H9 (cell line): ENCODE measurements at regions not wholly inside any gene's neighbourhood (a gene's known extent, or its start where the extent isn't known, plus 50 kb on each side); places are given as distances from the start of the nearest gene placed in this dataset.

ENCODE experiments used
- DNase-seq: peaks from one replicate; pipeline ENCODE4 v3.0.0-alpha.2; 2017
- H2AFZ ChIP-seq: one replicate; pipeline ENCODE4 v1.6.1; 2013; ENCODE audit warnings: mild to moderate bottlenecking, low read length, control low read depth, moderate library complexity
- H2AK5ac ChIP-seq: 2 replicates; pipeline ENCODE4 v1.6.1; 2013; ENCODE audit warnings: low read length, control low read depth, mixed read lengths; ENCODE audit not compliant: insufficient read length
- H2BK120ac ChIP-seq: one replicate; pipeline ENCODE4 v1.6.1; 2013; ENCODE audit warnings: low read depth, mild to moderate bottlenecking, low read length, control low read depth, inconsistent platforms; ENCODE audit not compliant: poor library complexity, severe bottlenecking
- H2BK12ac ChIP-seq: 2 replicates; pipeline ENCODE4 v1.6.1; 2013; ENCODE audit warnings: low read length, control low read depth, mixed read lengths, low read depth; ENCODE audit not compliant: insufficient read length
- H2BK15ac ChIP-seq: 2 replicates; pipeline ENCODE4 v1.6.1; 2013; ENCODE audit warnings: low read depth, low read length, control low read depth
- H2BK20ac ChIP-seq: one replicate; pipeline ENCODE4 v1.6.1; 2013; ENCODE audit warnings: low read depth, mild to moderate bottlenecking, low read length, control low read depth, inconsistent platforms; ENCODE audit not compliant: poor library complexity, severe bottlenecking
- H2BK5ac ChIP-seq: 2 replicates; pipeline ENCODE4 v1.6.1; 2013; ENCODE audit warnings: low read length, control low read depth, mixed read lengths; ENCODE audit not compliant: insufficient read length
- H3K14ac ChIP-seq: 2 replicates; pipeline ENCODE4 v1.6.1; 2013; ENCODE audit warnings: low read length, control low read depth; ENCODE audit not compliant: insufficient read depth
- H3K18ac ChIP-seq: 2 replicates; pipeline ENCODE4 v1.6.1; 2013; ENCODE audit warnings: low read depth, mild to moderate bottlenecking, mixed read lengths, low read length, control low read depth; ENCODE audit not compliant: insufficient read length
- H3K23ac ChIP-seq: 2 replicates; pipeline ENCODE4 v1.6.1; 2013; ENCODE audit warnings: low read length, control low read depth, mixed read lengths, low read depth; ENCODE audit not compliant: insufficient read length
- H3K23me2 ChIP-seq: 2 replicates; pipeline ENCODE4 v1.6.1; 2013; ENCODE audit warnings: low read depth, mild to moderate bottlenecking, mixed read lengths, low read length, control low read depth; ENCODE audit not compliant: insufficient read length, poor library complexity, severe bottlenecking
- H3K27ac ChIP-seq: 2 replicates; pipeline ENCODE4 v1.5.1; 2013; ENCODE audit warnings: low read length, control low read depth, mixed read lengths, low read depth; ENCODE audit not compliant: insufficient read length
- H3K27me3 ChIP-seq: 2 replicates; pipeline ENCODE4 v1.6.1; 2013; ENCODE audit warnings: low read length, control low read depth, inconsistent platforms; ENCODE audit not compliant: insufficient read depth
- H3K4ac ChIP-seq: 2 replicates; pipeline ENCODE4 v1.6.1; 2013; ENCODE audit warnings: low read depth, mild to moderate bottlenecking, control low read depth, inconsistent platforms, low read length, moderate library complexity
- H3K4me1 ChIP-seq: 2 replicates; pipeline ENCODE4 v1.6.1; 2013; ENCODE audit warnings: low read length, control low read depth, inconsistent platforms; ENCODE audit not compliant: insufficient read depth
- H3K4me2 ChIP-seq: 2 replicates; pipeline ENCODE4 v1.6.1; 2013; ENCODE audit warnings: low read length, control low read depth, mixed read lengths; ENCODE audit not compliant: insufficient read length, insufficient read depth
- H3K56ac ChIP-seq: 2 replicates; pipeline ENCODE4 v1.6.1; 2013; ENCODE audit warnings: low read depth, mild to moderate bottlenecking, mixed read lengths, low read length, control low read depth; ENCODE audit not compliant: insufficient read length
- H3K79me1 ChIP-seq: 2 replicates; pipeline ENCODE4 v1.6.1; 2013; ENCODE audit warnings: low read depth, mild to moderate bottlenecking, moderate library complexity, low read length, control low read depth, inconsistent platforms; ENCODE audit not compliant: insufficient read depth, poor library complexity, severe bottlenecking
- H3K79me2 ChIP-seq: 2 replicates; pipeline ENCODE4 v1.6.1; 2013; ENCODE audit warnings: low read length, control low read depth, inconsistent platforms; ENCODE audit not compliant: insufficient read depth
- H3K9ac ChIP-seq: 2 replicates; pipeline ENCODE4 v1.6.1; 2013; ENCODE audit warnings: low read length, control low read depth, mixed read lengths; ENCODE audit not compliant: insufficient read length; ENCODE audit errors: extremely low read depth
- H3K9me3 ChIP-seq: one replicate; pipeline ENCODE4 v1.6.1; 2013; ENCODE audit warnings: low read depth, low read length, inconsistent platforms; ENCODE audit not compliant: control insufficient read depth
- H3T11ph ChIP-seq: one replicate; pipeline ENCODE4 v1.6.1; 2013; ENCODE audit warnings: mild to moderate bottlenecking, low read length, control low read depth, inconsistent platforms
- H4K20me1 ChIP-seq: one replicate; pipeline ENCODE4 v1.6.1; 2013; ENCODE audit not compliant: control insufficient read depth, insufficient read length, insufficient read depth
- H4K5ac ChIP-seq: 2 replicates; pipeline ENCODE4 v1.6.1; 2013; ENCODE audit warnings: low read depth, mild to moderate bottlenecking, mixed read lengths, low read length, control low read depth; ENCODE audit not compliant: insufficient read length
- H4K8ac ChIP-seq: replicated peaks from 2 replicates; pipeline ENCODE4 v1.6.1; 2013; ENCODE audit warnings: low read length, control low read depth, mixed read lengths, low read depth; ENCODE audit not compliant: insufficient read length
- H4K91ac ChIP-seq: 2 replicates; pipeline ENCODE4 v1.6.1; 2013; ENCODE audit warnings: low read depth, mild to moderate bottlenecking, moderate library complexity, mixed read lengths, low read length, control low read depth; ENCODE audit not compliant: insufficient read length
- H3K27ac Mint-ChIP-seq, 3 experiments: 2 replicates in 2 of 3; 3 replicates in 1 of 3; pipeline ENCODE4 v1.8.0; 2020 to 2021; ENCODE audit warnings: mixed read lengths in 3 of 3, mild to moderate bottlenecking in 1 of 3, moderate library complexity in 1 of 3
- H3K27me3 Mint-ChIP-seq: 2 replicates; pipeline ENCODE4 v1.8.0; 2021; ENCODE audit warnings: low read depth, mild to moderate bottlenecking, moderate library complexity, mixed read lengths
- H3K36me3 Mint-ChIP-seq, 3 experiments: 2 replicates in 2 of 3; 3 replicates in 1 of 3; pipeline ENCODE4 v1.8.0; 2020 to 2021; ENCODE audit warnings: low read depth in 3 of 3, mixed read lengths in 3 of 3; ENCODE audit not compliant: insufficient read depth in 1 of 3
- H3K4me1 Mint-ChIP-seq, 2 experiments: 2 replicates each; pipeline ENCODE4 v1.8.0; 2020; ENCODE audit warnings: mixed read lengths in 2 of 2
- H3K4me3 Mint-ChIP-seq, 2 experiments: 2 replicates in 1 of 2; 3 replicates in 1 of 2; pipeline ENCODE4 v1.8.0; 2020 to 2021; ENCODE audit warnings: mild to moderate bottlenecking in 2 of 2, mixed read lengths in 2 of 2, moderate library complexity in 1 of 2
- H3K9me3 Mint-ChIP-seq, 2 experiments: 2 replicates in 1 of 2; 3 replicates in 1 of 2; pipeline ENCODE4 v1.8.0; 2020; ENCODE audit warnings: mild to moderate bottlenecking in 2 of 2, mixed read lengths in 2 of 2, moderate library complexity in 1 of 2
- WGBS: extraction: QIAGEN DNeasy Blood & Tissue Kit; methylation state at CpG from one replicate; pipeline ENCODE4 v1.1.7; 2013; ENCODE audit warnings: missing lambda C conversion rate, low lambda C conversion rate, mixed read lengths; ENCODE audit not compliant: insufficient read length; ENCODE audit errors: extremely low coverage; 5-methylcytosine and 5-hydroxymethylcytosine counted together
- TF ChIP-seq, protein P1 (sequence below): fragments of 200-600 bp; sonication (generic); conservative IDR thresholded peaks from 3 replicates; pipeline ENCODE4 v1.8.0; 2021; ENCODE audit warnings: antibody characterized with exemption, mild to moderate bottlenecking

DNA sequence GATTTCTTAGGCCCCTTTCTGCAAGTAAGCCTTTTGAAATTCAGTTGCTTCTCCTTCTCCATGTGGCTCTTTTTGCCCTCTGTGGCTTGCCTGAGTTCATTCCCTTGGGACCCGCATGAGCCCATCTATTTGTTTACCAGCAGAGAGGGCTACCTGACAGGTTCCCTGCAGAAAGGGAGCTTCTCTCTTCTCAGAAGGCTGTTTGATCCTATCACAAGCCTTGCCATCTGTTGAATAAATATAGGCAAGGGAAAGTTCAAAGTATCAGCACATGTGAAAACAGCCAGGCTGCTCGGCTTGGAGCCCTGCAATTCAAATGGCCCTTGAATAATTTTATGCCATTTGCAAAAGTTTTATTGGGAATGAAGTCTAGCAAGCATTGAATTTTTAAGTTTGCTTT is 720.2 kb upstream of the FZD8 start:
- Histone ChIP-seq H3K79me2 (no peaks in the 10 kb centered on the region), H3K4ac (no peak overlapping the region), H3T11ph (no peak overlapping the region), H2AFZ (no peak overlapping the region), H3K4me1 (no peaks in the 10 kb centered on the region), H2BK12ac (no peak overlapping the region), H2BK15ac (no peak overlapping the region), H4K20me1 (no peaks in the 10 kb centered on the region), H3K23me2 (no peaks in the 10 kb centered on the region), H3K23ac (no peak overlapping the region), H2AK5ac (no peak overlapping the region), H2BK20ac (no peak overlapping the region), H4K8ac (no peak overlapping the region), H4K5ac (no peak overlapping the region), H3K18ac (no peak overlapping the region), H3K9me3 (no peaks in the 10 kb centered on the region), H3K14ac (no peak overlapping the region), H4K91ac (no peak overlapping the region), H3K9ac (no peak overlapping the region), H3K79me1 (no peaks in the 10 kb centered on the region), H3K27ac (no peak overlapping the region), H3K4me2 (no peak overlapping the region), H2BK5ac (no peak overlapping the region), H2BK120ac (no peak overlapping the region), H3K56ac (no peak overlapping the region), H3K27me3 (no peaks in the 10 kb centered on the region)
- Mint-ChIP-seq H3K27me3 (no peaks in the 10 kb centered on the region), H3K9me3 (no peaks in the 10 kb centered on the region), H3K36me3 (no peaks in the 10 kb centered on the region; a peak in 1 of 7 replicates), H3K4me1 (no peaks in the 10 kb centered on the region), H3K27ac (no peak overlapping the region), H3K4me3 (no peak overlapping the region)
- WGBS: no CpG with 5 or more reads among the region's 2 CpGs
- DNase-seq: no peak
- TF ChIP-seq, protein P1, sequence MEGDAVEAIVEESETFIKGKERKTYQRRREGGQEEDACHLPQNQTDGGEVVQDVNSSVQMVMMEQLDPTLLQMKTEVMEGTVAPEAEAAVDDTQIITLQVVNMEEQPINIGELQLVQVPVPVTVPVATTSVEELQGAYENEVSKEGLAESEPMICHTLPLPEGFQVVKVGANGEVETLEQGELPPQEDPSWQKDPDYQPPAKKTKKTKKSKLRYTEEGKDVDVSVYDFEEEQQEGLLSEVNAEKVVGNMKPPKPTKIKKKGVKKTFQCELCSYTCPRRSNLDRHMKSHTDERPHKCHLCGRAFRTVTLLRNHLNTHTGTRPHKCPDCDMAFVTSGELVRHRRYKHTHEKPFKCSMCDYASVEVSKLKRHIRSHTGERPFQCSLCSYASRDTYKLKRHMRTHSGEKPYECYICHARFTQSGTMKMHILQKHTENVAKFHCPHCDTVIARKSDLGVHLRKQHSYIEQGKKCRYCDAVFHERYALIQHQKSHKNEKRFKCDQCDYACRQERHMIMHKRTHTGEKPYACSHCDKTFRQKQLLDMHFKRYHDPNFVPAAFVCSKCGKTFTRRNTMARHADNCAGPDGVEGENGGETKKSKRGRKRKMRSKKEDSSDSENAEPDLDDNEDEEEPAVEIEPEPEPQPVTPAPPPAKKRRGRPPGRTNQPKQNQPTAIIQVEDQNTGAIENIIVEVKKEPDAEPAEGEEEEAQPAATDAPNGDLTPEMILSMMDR: no peak
